NCI-H2171 treated with DMSO at 0.1 percent for 48 hours (cell line): ENCODE measurements at regions not wholly inside any gene's neighbourhood (a gene's known extent, or its start where the extent isn't known, plus 50 kb on each side); places are given as distances from the start of the nearest gene placed in this dataset.

Source experiments
- DNase-seq: peaks from one replicate; lab custom pipeline; 2025; lab: John Stamatoyannopoulos, UW

GRCh38 chr3:164572436-164572835 lies 505.9 kb downstream of the SI start:
- DNase-seq = no peak

DNA sequence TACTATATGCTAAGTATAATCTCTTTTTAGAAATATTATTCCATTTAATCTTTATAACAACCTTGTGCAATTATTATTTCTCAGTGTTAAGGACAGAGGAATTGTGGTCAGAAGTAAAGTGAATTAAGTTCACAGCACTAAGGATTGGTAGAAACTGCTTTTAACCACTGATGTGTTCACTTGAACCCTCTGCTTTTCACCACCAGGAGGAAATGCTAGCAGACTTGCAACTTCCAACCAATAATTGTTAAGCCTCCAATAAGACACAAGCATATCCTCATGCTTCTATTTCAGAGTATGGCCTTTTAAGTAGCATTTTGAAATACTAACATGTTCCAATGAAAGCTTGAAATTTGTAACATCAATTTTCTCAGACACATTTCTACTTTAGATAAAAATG lies 527.4 kb downstream of the SI start:
- DNase-seq = peak; percentile 6

- peak; percentile 99 for DNase-seq
Observed at GRCh38 chr3:164539215-164539614, 539.1 kb downstream of the SI start.

- peak; percentile 78 for DNase-seq
Observed at GRCh38 chr3:164537485-164537884, 540.8 kb downstream of the SI start.

- no peak for DNase-seq
Observed at GRCh38 chr3:164533275-164533674, 545.0 kb downstream of the SI start.

- DNase-seq = no peak
Observed at GRCh38 chr3:164526250-164526649, 552.0 kb downstream of the SI start.

GRCh38 chr3:164524201-164524600 lies 554.1 kb downstream of the SI start:
- no peak for DNase-seq

DNA sequence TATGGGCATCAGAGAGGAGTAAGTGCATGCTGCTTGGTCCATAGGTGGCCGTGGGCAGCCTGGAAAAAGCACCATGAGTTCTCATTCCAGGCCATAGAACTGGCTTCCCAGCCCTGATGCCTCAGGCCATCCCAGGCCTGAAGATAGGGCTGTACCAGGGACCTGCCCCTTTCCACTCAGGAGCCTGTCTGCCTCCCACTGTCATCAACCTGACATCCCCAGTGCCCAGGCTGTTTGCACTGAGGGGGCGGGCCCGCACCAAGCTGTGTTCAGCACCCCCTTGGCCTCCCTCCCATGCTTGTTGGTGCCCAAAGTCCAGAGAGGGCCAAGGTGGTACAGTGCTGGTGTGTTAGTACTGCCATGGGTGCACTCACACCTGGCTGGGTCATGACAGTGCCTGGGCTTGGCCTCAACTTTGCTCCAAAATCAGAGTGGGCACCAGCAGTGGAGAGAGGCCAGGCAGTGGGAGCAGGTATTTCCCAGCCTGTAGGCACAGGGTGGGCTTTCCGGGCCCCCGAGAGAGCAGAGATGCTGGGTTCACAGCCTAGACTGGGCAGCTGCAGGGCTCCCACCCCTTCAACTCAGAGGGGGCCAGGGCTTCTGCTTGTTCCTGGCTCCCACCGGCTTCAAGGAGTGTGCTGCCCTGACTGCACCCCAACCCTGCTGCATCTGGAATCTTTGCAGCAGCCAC lies 556.1 kb downstream of the SI start:
- DNase-seq = no peak

DNA sequence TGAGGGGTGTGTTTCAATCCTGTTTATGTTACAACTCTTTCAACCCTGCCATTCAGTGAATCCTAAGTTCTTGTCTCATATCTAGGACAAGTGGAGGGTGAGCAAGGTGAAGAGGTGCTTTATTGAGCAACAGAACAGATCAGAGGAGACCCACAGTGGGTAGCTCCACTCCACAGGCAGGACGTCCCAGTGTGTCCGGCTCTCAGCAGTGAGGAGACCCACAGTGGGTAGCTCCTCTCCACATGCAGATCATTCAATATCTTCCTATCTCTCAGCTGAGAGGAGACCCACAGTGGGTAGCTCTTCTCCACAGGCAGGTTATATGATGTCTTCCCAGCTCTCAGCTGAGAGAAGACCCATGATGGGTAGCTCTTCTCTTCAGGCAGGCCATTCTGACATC lies 556.7 kb downstream of the SI start:
- no peak for DNase-seq

DNA sequence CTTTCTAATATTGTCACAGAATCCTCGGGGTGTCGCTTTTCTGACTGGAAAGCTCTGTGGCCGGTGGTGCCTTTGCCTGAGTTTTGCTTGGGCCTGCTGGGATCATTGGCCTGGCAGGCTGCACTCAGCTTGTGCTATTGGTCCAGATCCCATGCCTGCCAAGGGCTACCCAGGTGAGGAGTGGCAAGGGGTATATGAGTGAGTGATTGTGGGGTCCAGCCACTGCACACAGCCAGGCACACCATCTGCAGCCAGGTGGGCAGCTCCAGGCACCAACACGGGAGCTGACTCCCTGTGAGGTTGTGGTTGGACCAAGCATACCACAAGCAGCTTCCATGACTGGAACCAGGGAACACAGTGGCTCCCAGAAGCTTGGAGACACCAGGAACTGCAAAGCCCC lies 557.2 kb downstream of the SI start:
- DNase-seq = no peak

DNA sequence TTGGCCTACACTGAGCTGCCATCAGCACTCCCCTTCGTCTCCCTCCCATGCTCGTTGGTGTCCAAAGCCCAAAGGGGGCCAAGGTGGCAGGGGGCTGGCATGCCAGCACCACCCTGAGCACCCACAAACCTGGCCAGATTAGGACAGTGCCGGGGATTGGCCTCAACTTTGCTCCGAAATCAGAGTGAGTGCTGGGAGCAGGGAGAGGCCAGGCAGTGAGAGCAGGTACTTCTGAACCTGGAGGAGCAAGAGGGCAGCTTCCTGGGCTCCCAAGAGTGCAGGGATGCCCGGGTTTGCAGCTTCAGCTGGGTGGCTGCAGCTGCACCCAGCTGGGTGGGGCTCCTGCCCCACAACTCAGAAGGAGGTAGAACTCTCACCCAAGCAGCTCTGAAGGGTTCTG lies 563.0 kb downstream of the SI start:
- no peak for DNase-seq

- DNase-seq = no peak
Observed at GRCh38 chr3:164514576-164514975, 563.7 kb downstream of the SI start.

- DNase-seq = no peak
Observed at GRCh38 chr3:164507886-164508285, 570.4 kb downstream of the SI start.

- DNase-seq = peak; percentile 12
Observed at GRCh38 chr3:164498917-164499316, 579.4 kb downstream of the SI start.

DNA sequence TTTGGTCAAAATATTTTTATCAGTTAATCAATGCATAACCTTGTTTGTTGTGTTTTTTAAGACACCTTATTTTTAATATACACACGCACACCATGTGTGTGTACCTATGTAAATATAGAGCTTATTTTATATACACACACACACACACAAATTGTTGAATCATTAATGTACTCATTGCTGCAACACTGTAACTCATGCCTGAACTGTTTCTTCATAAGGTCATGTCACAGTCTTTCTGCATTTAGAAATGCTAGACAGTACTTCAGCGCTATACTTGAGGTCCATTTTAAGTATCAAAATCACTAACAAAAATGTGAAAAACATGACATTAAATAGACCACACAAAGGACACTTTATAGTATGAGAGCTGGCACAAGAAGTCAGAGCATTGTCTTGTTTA lies 589.4 kb downstream of the SI start:
- no peak for DNase-seq

GRCh38 chr3:164486150-164486549 lies 592.1 kb downstream of the SI start:
- DNase-seq = no peak

GRCh38 chr3:164479978-164480377 lies 598.3 kb downstream of the SI start:
- DNase-seq = no peak

DNA sequence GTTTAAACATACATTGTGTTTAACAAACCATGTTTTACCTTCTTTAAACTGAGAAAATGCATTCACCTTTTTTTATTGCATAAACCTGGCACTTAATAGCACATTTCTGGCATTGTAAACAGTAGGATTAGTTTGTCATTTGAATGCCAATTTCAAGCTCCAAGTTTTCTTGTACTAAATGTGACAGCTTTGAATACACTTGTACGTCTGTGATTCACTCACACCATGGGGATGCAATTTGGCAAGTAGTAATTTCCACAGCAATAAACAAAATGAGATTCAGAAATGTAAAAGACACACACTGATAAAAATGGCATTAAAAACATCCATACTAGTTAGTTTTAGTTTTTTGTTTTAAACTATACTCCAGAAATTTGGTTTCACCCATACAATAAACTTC lies 598.9 kb downstream of the SI start:
- no peak for DNase-seq

DNA sequence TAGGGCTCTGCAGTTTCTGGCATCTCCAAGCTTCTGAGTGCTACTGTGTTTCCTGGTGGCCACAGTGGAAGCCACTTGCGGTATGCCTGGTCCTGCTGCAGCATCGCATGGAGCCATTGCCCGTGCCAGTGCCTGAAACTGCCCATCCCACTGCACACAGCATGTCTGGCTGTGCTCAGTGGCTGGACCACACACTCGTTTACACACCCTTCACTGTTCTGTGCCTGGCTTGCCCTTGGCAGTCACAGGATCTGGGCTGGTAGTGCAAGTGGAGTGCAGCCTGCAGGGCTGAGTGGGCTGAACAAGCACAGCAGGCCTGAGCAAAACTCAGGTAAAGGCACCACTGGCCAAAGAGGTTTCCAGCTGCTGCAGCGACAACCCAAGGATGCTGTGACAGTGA lies 600.0 kb downstream of the SI start:
- no peak for DNase-seq

DNA sequence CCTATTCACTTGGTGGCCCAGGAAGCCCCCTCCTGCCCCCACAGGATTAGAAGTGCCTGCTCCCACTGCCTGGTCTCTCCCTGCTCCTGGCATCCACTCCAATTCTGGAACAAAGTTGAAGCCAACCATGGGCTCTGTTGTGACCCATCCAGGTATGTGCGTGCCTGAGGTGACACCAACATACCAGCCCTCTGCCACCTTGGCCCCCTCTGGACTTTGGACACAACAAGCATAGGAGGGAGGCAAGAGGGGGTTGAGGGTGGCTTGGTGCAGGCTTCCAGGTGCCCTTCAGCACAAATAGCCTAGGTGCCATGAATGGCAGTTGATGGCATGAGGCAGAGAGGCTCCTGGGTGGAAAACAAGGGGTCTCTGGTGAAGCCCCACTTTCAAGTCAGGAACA lies 600.9 kb downstream of the SI start:
- no peak for DNase-seq

- DNase-seq = no peak
Observed at GRCh38 chr3:164476631-164477030, 601.7 kb downstream of the SI start.

GRCh38 chr3:164470471-164470870 lies 607.8 kb downstream of the SI start:
- no peak for DNase-seq

GRCh38 chr3:164468055-164468454 lies 610.2 kb downstream of the SI start:
- no peak for DNase-seq

- DNase-seq = no peak
Observed at GRCh38 chr3:164467007-164467406, 611.3 kb downstream of the SI start.

DNA sequence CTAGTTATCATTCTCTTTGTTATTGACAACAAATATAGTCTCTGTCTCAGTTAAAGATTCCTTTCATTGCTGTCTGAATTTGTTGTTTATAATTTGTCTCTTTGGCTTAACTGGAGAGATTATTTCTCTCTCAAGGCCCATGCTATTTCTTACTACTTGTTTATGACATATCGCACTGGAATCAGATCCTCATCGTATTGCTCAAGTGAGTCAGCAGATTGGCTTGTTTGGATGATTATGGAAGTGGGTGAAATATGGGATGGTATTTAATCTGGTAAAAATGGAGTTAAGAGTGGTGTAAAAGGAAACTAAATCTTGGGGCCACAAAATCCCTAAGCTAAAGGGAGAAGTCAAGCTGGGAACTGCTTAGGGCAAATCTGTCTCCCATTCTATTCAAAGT lies 613.1 kb downstream of the SI start:
- peak; percentile 9 for DNase-seq
